ENCODE measurements at regions not wholly inside any gene's neighbourhood (a gene's known extent, or its start where the extent isn't known, plus 50 kb on each side); places are given as distances from the start of the nearest gene placed in this dataset.
"Not testable (repeated sequence)": the region's sequence is repeated elsewhere in the genome, so short reads cannot be mapped to it uniquely, and the experiment has no call there.

GRCh38 chr4:43457866-43458265 is 565.4 kb downstream of the GRXCR1 start:
- DNase-seq = no peak

- DNase-seq = no peak
These were observed 565.8 kb downstream of the GRXCR1 start for GRCh38 chr4:43458293-43458692.

- DNase-seq = no peak
These were observed 579.4 kb downstream of the GRXCR1 start for GRCh38 chr4:43471950-43472349.

DNA sequence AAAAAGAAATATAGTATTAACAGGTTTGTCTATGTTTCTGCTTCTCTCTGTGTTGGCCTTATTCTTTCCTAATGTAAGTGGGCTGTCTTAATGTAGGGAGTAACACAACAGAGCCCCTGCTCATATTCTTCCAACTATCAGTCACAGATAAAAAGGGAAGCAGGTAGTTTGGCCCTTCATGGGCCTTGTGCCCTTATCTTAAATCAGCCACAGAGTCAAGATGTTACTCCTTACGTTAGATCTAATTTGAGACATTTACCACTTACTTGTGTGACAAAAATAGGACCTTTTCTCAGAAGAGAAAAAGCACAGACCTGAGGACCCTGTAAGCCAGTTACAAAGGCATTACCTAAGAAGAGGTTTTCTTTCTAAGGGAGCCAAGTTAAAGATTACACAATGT is 589.0 kb downstream of the GRXCR1 start:
- no peak for DNase-seq

DNA sequence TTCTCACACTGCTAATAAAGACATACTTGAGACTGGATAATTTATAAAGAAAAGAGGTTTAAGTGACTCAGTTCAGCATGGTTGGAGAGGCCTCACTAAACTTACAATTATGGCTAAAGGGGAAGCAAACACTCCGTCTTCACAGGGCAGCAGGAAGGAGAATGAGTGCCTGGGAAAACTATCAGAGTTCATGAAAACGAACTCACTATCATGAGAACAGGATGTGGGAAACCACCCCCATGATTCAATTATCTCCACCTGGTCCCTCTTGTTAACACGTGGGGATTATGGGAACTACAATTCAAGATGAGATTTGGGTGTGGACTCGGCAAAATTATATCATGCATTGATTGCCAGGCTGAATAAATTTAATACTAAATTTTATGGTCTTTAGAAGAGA is 592.7 kb downstream of the GRXCR1 start:
- DNase-seq = no peak

DNA sequence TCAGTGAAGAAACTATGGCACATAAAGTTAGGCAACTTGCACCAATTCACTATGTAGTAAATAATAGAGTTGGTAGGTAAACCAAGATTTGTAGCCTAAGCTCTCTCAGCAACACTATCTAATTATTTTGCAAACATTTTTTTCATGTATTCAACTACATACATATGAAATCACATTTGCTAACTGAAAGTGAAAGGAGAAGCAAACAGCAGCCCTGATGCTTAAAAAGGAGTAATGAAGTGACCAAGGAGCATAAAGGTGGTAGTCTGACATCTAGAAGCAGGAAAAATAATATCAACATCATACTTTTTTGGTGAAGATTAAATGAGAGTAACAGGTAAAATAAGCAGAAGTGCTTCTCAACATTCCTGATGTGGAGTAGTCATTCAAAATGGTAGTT is 603.7 kb downstream of the GRXCR1 start:
- no peak for DNase-seq

GRCh38 chr4:43496602-43497001 is 604.1 kb downstream of the GRXCR1 start:
- DNase-seq = no peak

DNA sequence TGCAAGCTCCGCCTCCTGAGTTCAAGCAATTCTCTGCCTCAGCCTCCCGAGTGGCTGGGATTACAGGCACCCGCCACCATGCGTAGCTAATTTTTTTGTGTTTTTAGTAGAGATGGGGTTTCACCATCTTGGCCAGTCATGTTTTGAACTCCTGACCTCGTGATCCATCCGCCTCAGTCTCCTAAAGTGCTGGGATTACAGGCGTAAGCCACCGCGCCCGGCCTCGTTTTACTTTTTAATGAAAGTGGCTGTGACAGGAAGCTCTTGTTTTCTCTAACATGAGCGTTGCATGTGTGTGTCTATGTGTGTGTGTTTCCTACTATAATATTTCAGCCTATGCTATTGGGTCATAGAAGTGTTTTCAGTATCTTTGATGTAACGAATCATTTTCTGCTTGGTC is 613.3 kb downstream of the GRXCR1 start:
- not testable (repeated sequence) for DNase-seq

DNA sequence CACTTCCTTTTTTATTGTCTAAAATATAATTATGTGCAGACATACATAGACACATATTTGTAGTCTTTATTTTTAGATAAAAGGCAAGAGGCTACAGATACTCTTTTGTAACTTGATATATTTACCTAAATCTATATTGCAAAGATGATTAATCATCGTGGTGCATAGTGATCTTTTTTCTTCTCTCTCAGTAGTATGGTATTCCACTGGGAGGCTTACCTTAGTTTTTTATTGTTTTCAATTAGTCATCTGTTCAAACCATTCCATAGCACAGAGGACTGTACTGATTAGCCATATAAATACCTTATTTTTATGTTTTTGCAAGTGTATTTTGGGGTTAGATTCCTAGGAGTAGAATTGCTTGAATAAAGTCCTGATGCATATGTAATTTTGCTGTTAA is 619.7 kb downstream of the GRXCR1 start:
- no peak for DNase-seq

GRCh38 chr4:43525646-43526045 is 633.1 kb downstream of the GRXCR1 start:
- no peak for DNase-seq

- DNase-seq = no peak
These were observed 655.0 kb downstream of the GRXCR1 start for GRCh38 chr4:43547561-43547960.

GRCh38 chr4:43550981-43551627 is 658.6 kb downstream of the GRXCR1 start:
- no peak for DNase-seq

GRCh38 chr4:43556262-43556661 is 663.7 kb downstream of the GRXCR1 start:
- no peak for DNase-seq

DNA sequence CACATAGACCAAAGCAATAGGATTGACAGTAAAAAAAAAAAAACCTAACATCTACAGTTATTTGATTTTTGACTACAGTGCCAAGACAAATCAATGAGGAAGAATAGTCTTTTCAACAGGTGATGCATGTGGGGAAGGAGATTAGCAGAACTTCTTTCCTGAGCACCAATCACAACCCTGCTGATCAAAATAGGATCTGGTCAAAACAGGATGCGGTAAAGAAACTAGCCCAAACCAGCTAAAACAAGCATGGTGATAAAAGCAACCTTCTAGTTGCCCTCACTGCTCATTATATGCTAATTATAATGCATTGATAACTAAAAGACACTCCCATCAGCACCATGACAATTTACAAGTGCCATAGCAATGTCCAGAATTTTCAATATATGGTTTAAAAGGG is 667.5 kb downstream of the GRXCR1 start:
- no peak for DNase-seq

DNA sequence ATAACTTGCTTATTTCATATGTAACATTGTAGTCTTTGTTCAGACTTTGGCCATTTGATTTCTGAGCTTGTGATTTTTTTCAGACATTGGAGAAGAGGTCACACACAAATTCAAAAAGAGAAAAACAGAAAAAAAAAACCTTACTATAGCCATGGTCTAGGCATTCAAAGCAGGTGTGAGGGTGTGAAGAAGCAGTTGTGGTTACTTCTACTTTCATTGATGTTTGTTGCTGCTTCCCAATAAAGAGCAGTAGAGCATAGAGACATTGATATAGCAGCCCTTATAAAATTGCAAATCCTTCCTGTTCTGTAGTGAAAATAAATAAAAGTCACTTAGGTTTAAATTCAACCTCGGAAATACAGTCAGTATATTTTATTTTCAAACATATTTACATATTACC is 671.6 kb downstream of the GRXCR1 start:
- DNase-seq = no peak

DNA sequence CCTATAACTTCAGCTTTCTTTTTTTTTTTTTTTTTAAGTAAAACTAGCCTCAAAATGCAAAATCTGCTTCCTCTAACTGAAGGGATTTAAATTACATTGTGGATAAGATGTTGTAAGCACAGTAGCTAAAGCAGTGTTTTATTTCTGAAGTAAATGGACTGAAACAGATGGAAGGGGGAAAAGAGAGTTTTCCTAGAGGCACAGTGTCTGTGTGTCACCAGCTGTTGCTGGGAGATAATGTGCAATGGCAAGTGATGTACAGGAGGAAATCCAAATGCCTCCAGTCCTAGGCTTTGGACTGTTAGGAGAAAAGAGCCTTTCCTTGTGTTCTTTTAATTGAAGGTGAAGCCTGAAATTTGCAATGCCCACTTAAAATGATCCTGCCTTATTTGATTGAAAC is 672.1 kb downstream of the GRXCR1 start:
- DNase-seq = no peak

DNA sequence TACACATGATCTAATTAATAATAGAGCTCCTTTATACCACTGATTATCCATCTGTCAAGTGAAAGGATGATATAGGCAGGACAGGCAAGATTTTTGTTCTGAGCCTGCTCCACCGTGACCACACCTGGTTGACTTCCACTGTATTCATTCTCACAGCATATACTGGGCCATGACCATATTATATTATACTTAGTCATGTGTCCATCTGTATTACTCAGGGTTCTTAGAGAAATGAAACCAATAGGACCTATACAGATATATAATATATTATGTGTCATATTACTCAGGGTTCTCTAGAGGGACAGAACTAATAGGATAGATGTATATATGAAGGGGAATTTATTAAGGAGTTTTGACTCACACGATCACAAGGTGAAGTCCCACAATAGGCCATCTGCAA is 675.1 kb downstream of the GRXCR1 start:
- no peak for DNase-seq

DNA sequence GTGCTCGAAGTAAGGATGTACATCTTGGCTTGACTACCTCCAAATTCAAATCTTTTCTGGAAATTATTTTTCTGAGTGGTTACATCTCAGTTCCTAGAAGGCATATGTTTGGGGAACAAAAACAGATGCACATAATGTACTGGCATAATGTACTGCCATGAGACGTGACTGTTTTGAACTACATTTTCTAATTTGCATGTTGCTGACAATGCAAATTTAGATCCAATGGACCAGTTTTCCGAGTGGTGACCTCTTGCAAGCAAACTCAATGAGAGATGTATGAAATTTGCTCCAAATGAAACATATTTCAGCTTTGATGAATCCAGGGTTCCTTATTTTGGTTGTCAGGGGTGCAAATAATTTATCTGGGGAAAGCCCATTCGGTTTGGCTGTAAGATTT is 694.3 kb downstream of the GRXCR1 start:
- DNase-seq = no peak

- DNase-seq = no peak
These were observed 695.2 kb downstream of the GRXCR1 start for GRCh38 chr4:43587758-43588157.

GRCh38 chr4:43607400-43607799 is 714.9 kb downstream of the GRXCR1 start:
- no peak for DNase-seq

DNA sequence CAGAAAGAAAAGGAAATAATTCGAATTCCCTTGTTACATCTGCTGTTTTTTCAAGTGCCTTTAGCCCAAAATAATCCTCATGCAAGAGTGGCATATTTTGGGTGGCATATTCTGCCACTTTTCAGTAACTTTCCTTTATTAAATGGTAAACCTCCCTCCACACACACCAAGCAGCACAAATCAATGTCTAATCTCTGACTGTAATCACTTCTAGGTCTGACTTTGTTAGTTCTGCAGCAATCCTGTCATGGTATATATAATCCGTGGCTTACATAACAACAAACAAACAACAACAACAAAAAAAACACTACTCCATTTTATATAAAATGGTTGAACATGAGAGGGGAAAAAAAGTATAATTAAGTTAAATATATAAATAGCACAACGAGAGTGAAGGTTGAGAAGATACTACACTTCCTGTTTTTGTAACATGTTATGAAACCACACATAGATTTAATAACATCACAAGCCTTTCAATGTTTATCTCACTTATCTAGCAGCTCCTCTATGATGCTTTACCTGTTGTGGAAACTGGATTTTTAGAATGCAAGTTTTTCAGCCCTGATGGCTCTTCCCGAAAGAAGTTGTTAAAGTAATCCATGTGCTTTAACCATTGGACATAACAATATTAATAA is 715.4 kb downstream of the GRXCR1 start:
- DNase-seq = no peak

DNA sequence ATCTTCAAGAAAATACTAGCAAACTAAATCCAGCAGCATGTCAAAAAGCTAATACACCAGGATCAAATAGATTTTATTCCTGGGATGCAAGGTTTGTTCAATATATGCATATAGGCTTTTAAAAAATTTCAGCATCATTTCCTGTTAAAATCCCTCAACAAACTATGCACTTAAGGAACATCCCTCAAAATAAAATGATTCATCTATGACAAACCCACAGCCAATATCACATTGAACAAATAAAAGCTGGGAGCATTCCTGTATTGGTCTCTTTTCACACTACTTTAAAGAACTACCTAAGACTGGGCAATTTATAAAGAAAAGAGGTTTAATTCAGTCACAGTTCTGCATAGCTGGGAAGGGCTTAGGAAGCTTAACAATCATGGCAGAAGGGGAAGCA is 726.7 kb downstream of the GRXCR1 start:
- DNase-seq = no peak

DNA sequence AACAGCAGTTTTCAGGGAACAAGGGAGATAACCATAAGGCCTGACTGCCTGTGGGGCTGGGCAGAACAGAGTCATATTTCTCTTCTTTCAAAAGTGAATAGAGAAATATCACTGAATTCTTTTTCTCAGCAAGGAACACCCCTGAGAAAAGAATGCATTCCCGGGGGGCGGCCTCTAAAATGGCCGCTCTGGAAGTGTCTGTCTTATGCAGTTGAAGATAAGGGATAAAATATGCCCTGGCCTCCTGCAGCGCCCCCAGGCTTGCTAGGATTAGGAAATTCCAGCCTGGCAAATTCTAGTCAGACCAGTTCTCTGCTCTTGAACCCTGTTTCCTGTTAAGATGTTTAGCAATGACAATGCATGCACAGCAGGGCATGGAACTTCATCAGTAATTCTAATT is 745.4 kb downstream of the GRXCR1 start:
- not testable (repeated sequence) for DNase-seq

GRCh38 chr4:43651991-43652390 is 759.5 kb downstream of the GRXCR1 start:
- no peak for DNase-seq

DNA sequence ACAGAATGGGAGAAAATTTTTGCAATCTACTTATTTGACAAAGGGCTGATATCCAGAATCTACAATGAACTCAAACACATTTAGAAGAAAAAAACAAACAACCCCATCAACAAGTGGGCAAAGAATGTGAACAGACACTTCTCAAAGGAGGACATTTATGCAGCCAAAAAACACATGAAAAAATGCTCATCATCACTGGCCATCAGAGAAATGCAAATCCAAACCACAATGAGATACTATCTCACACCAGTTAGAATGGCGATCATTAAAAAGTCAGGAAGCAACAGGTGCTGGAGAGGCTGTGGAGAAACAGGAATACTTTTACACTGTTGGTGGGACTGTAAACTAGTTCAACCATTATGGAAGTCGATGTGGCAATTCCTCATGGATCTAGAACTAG is 767.0 kb downstream of the GRXCR1 start:
- DNase-seq = not testable (repeated sequence)

Measured in femur (tissue), 1 donor.